GM12878 (cell line): ENCODE measurements at regions not wholly inside any gene's neighbourhood (a gene's known extent, or its start where the extent isn't known, plus 50 kb on each side); places are given as distances from the start of the nearest gene placed in this dataset.

ENCODE experiments used
- ATAC-seq: fragments of 200-7000 bp; cut with Tn5 transposase; 3 replicates; pipeline ENCODE4 v1.9.1; 2020; ENCODE audit warnings: mild to moderate bottlenecking, moderate library complexity
- BruUV-seq: library from RNA; stranded (reverse); fragments of 400-500 nt; replicated peaks from 2 replicates; lab custom pipeline; 2021; lab: Mats Ljungman, UMichigan
- CTCF ChIA-PET: fragments of 300-600 bp; sonication (Branson Sonifier 250); formaldehyde crosslinking; extraction: SDS; loops from one replicate; lab custom pipeline; 2021; ENCODE audit warnings: inconsistent platforms; lab: Yijun Ruan, JAX
- POLR2A ChIA-PET: fragments of 350-600 bp; formaldehyde crosslinking; extraction: SDS; loops from one replicate; lab custom pipeline; 2021; ENCODE audit warnings: inconsistent platforms; lab: Charles Lee
- RAD21 ChIA-PET: fragments of 300-600 bp; sonication (Branson Sonifier 250); formaldehyde crosslinking; loops from one replicate; lab custom pipeline; 2023; ENCODE audit warnings: antibody characterized with exemption; ENCODE audit not compliant: unreplicated experiment; lab: Charles Lee
- SMC1A ChIA-PET: fragments of 300-600 bp; sonication (Branson Sonifier 250); formaldehyde crosslinking; loops from one replicate; lab custom pipeline; 2023; ENCODE audit not compliant: unreplicated experiment, uncharacterized antibody; lab: Charles Lee
- DNase-seq: peaks from one replicate; pipeline ENCODE4 v3.0.0-alpha.2; 2011; ENCODE audit warnings: low read depth, low spot score
- FAIRE-seq: peaks from 3 replicates; lab custom pipeline; 2011; peaks lifted over from hg19 to GRCh38; lab: Jason Lieb, UNC
- H2AFZ ChIP-seq: 2 replicates; pipeline ENCODE4 v1.6.0; 2011; ENCODE audit warnings: low read depth, low read length, control low read depth; ENCODE audit not compliant: control insufficient read depth
- H3K27ac ChIP-seq: 2 replicates; pipeline ENCODE4 v1.5.1; 2011; ENCODE audit warnings: control low read depth; ENCODE audit not compliant: control insufficient read depth, insufficient read depth
- H3K27me3 ChIP-seq, 2 experiments: replicated peaks in 1 of 2; 2 replicates each; pipeline versions ENCODE4 v1.6.0 to v1.6.1; 2011; ENCODE audit warnings: low read length in 1 of 2; ENCODE audit not compliant: control insufficient read depth in 2 of 2, insufficient read depth in 2 of 2
- H3K36me3 ChIP-seq, 2 experiments: 2 replicates each; pipeline ENCODE4 v1.5.1; 2011; ENCODE audit warnings: low read length in 1 of 2; ENCODE audit not compliant: control insufficient read depth in 2 of 2, insufficient read depth in 2 of 2
- H3K4me1 ChIP-seq: 2 replicates; pipeline ENCODE4 v1.6.1; 2011; ENCODE audit warnings: mild to moderate bottlenecking, low read length, moderate library complexity, mixed read lengths; ENCODE audit not compliant: control insufficient read depth, insufficient read depth
- H3K4me2 ChIP-seq: 2 replicates; pipeline ENCODE4 v1.6.0; 2011; ENCODE audit warnings: control low read depth; ENCODE audit not compliant: control insufficient read depth, insufficient read depth
- H3K4me3 ChIP-seq: fragments of 200-600 bp; sonication (generic); 2 replicates; pipeline ENCODE4 v1.5.1; 2016
- H3K79me2 ChIP-seq: 2 replicates; pipeline ENCODE4 v1.6.0; 2011; ENCODE audit warnings: low read length; ENCODE audit not compliant: control insufficient read depth, insufficient read depth
- H3K9ac ChIP-seq: 2 replicates; pipeline ENCODE4 v1.8.0; 2011; ENCODE audit warnings: low read length, control low read depth, mixed read lengths; ENCODE audit not compliant: control insufficient read depth, insufficient read depth
- H3K9me3 ChIP-seq: replicated peaks from 3 replicates; pipeline ENCODE4 v1.5.1; 2011; ENCODE audit warnings: mild to moderate bottlenecking, low read length; ENCODE audit not compliant: control insufficient read depth, insufficient read depth
- H4K20me1 ChIP-seq: 2 replicates; pipeline ENCODE4 v1.6.0; 2011; ENCODE audit not compliant: control insufficient read depth, insufficient read depth
- BCL11A ChIP-seq: IDR thresholded peaks from 2 replicates; pipeline ENCODE4 v1.6.1; 2011; ENCODE audit warnings: low read depth, low read length
- BCL3 ChIP-seq: IDR thresholded peaks from 2 replicates; pipeline ENCODE4 v1.6.1; 2011; ENCODE audit warnings: borderline replicate concordance, low read depth, mild to moderate bottlenecking, moderate library complexity, low read length; ENCODE audit not compliant: insufficient read depth, poor library complexity, severe bottlenecking
- GATAD2B ChIP-seq: fragments of 450-650 bp; conservative IDR thresholded peaks from 2 replicates; pipeline ENCODE4 v1.6.1; 2017; ENCODE audit warnings: low read depth, mild to moderate bottlenecking, moderate library complexity
- NR2C2 ChIP-seq: IDR thresholded peaks from 2 replicates; pipeline ENCODE4 v1.6.1; 2011; ENCODE audit warnings: borderline replicate concordance, low read depth; ENCODE audit not compliant: control insufficient read depth, insufficient read length
- POLR2AphosphoS2 ChIP-seq: IDR thresholded peaks from 2 replicates; pipeline ENCODE4 v1.6.1; 2011; ENCODE audit warnings: low read depth, mild to moderate bottlenecking, low read length, improper control_type of control experiment, moderate library complexity
- RELB ChIP-seq: fragments of 450-650 bp; IDR thresholded peaks from 2 replicates; pipeline ENCODE4 v1.6.1; 2017; ENCODE audit warnings: low read depth, mild to moderate bottlenecking, moderate library complexity
- SMAD1 ChIP-seq: fragments of 450-650 bp; IDR thresholded peaks from 2 replicates; pipeline ENCODE4 v1.6.1; 2018; ENCODE audit warnings: mild to moderate bottlenecking, low read depth; ENCODE audit not compliant: partially characterized antibody
- SREBF1 ChIP-seq: IDR thresholded peaks from 2 replicates; pipeline ENCODE4 v1.6.1; 2012; ENCODE audit warnings: mild to moderate bottlenecking, low read length
- ZBED1 ChIP-seq: IDR thresholded peaks from 2 replicates; pipeline ENCODE4 v1.6.1; 2016; ENCODE audit warnings: borderline replicate concordance
- ZBTB4 ChIP-seq: fragments of 450-650 bp; formaldehyde crosslinking; IDR thresholded peaks from 2 replicates; pipeline ENCODE4 v1.4.0; 2022; ENCODE audit warnings: mild to moderate bottlenecking, moderate library complexity
- ZNF217 ChIP-seq: fragments of 450-650 bp; IDR thresholded peaks from 2 replicates; pipeline ENCODE4 v1.6.1; 2017; ENCODE audit warnings: antibody characterized with exemption, mild to moderate bottlenecking
- WGBS: methylation state at CpG from one replicate; pipeline ENCODE4 v1.1.6; 2016; ENCODE audit warnings: low lambda C conversion rate; ENCODE audit not compliant: insufficient replicate concordance, insufficient coverage; ENCODE audit errors: missing lambda C conversion rate; 5-methylcytosine and 5-hydroxymethylcytosine counted together
- in situ Hi-C: fragments of 300-500 bp; cut with MboI; formaldehyde crosslinking; loops from 9 replicates; pipeline ENCODE4 v1.14.3; 2018; ENCODE audit warnings: mixed read lengths
- intact Hi-C: fragments of 100-400 bp; cut with micrococcal nuclease; formaldehyde crosslinking; loops from one replicate; pipeline ENCODE4 v1.14.2; 2022; ENCODE audit not compliant: unreplicated experiment

GRCh38 chr18:25621682-25622081 is 269.7 kb upstream of the ZNF521 start:
- ChIA-PET SMC1A (no interaction called here), CTCF (no interaction called here), RAD21 (no interaction called here), POLR2A (no interaction called here)
- Histone ChIP-seq H3K9me3 (no peaks in the 10 kb centered on the region), H3K27me3 (no peaks in the 10 kb centered on the region), H3K9ac (no peak overlapping the region), H3K36me3 (no peaks in the 10 kb centered on the region), H3K4me3 (no peak overlapping the region), H3K4me1 (no peaks in the 10 kb centered on the region), H4K20me1 (no peaks in the 10 kb centered on the region), H3K4me2 (no peak overlapping the region), H3K27ac (no peak overlapping the region), H2AFZ (no peak overlapping the region), H3K79me2 (no peaks in the 10 kb centered on the region)
- DNase-seq (no peak), ATAC-seq (no peak), FAIRE-seq (no peak)
- BruUV-seq: no TSS peak
- in situ Hi-C loops (no loop called here), intact Hi-C loops (no loop called here)
- TF ChIP-seq GATAD2B (no peak), ZNF217 (no peak), RELB (no peak), POLR2AphosphoS2 (no peak), NR2C2 (no peak), ZBED1 (no peak), SMAD1 (no peak), BCL11A (no peak), BCL3 (no peak), SREBF1 (no peak), ZBTB4 (CRISPR knock-in tag) (no peak)
- 0% methylated on average over 2 of the region's 2 CpGs for WGBS
